ENCODE measurements at regions not wholly inside any gene's neighbourhood (a gene's known extent, or its start where the extent isn't known, plus 50 kb on each side); places are given as distances from the start of the nearest gene placed in this dataset.
"Not testable (repeated sequence)": the region's sequence is repeated elsewhere in the genome, so short reads cannot be mapped to it uniquely, and the experiment has no call there.

DNA sequence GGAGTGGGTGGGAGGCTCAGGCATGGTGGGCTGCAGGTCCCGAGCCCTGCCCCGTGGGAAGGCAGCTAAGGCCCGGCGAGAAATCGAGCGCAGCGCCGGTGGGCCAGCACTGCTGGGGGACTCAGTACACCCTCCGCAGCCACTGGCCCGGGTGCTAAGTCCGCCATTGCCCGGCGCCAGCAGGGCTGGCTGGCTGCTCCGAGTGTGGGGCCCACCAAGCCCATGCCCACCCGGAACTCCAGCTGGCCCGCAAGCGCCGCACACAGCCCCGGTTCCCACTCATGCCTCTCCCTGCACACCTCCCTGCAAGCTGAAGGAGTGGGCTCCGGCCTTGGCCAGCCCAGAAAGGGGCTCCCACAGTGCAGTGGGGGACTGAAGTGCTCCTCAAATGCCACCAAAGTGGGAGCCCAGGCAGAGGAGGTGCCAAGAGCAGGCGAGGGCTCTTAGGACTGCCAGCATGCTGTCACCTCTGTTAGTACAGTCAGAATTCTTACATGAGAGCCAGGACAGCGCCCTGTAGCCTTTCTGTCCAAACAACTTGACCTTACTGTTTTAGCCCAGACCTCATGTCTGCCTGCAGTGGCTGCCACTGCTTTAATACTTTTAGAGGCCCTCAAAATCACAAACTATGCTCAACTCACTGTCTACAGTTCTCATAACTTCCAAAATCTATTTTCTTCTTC, 1117.9 kb downstream of the STIM2 start:
- TF ChIP-seq CTCF (IDR thresholded peaks at IDR 0.05); JUN (IDR thresholded peaks at IDR 0.05); PBX3 (IDR thresholded peaks at IDR 0.05); RFX5 (IDR thresholded peaks at IDR 0.05); CHD2 (IDR thresholded peaks at IDR 0.05; ENCODE audit: low read length, partially characterized antibody); CEBPB (IDR thresholded peaks at IDR 0.05); RAD21 (conservative IDR thresholded peaks at IDR 0.05 in 1 of 2, IDR thresholded peaks at IDR 0.05 in 1 of 2); ESRRA (IDR thresholded peaks at IDR 0.05; ENCODE audit: borderline replicate concordance, low read length); ZFP36 (IDR thresholded peaks at IDR 0.05; ENCODE audit: borderline replicate concordance, partially characterized antibody); NR3C1 (IDR thresholded peaks at IDR 0.05); USF2 (IDR thresholded peaks at IDR 0.05); MAFK (IDR thresholded peaks at IDR 0.05; ENCODE audit: partially characterized antibody): not testable (repeated sequence)
